GM19351 (cell line): ENCODE measurements at regions not wholly inside any gene's neighbourhood (a gene's known extent, or its start where the extent isn't known, plus 50 kb on each side); places are given as distances from the start of the nearest gene placed in this dataset.
"Not testable (repeated sequence)": the region's sequence is repeated elsewhere in the genome, so short reads cannot be mapped to it uniquely, and the experiment has no call there.

Experiments
- ATAC-seq: cut with Tn5 transposase; IDR thresholded peaks from one replicate; pipeline ENCODE4 v1.9.1; 2021; ENCODE audit warnings: mild to moderate bottlenecking, moderate library complexity; ENCODE audit not compliant: unreplicated experiment

DNA sequence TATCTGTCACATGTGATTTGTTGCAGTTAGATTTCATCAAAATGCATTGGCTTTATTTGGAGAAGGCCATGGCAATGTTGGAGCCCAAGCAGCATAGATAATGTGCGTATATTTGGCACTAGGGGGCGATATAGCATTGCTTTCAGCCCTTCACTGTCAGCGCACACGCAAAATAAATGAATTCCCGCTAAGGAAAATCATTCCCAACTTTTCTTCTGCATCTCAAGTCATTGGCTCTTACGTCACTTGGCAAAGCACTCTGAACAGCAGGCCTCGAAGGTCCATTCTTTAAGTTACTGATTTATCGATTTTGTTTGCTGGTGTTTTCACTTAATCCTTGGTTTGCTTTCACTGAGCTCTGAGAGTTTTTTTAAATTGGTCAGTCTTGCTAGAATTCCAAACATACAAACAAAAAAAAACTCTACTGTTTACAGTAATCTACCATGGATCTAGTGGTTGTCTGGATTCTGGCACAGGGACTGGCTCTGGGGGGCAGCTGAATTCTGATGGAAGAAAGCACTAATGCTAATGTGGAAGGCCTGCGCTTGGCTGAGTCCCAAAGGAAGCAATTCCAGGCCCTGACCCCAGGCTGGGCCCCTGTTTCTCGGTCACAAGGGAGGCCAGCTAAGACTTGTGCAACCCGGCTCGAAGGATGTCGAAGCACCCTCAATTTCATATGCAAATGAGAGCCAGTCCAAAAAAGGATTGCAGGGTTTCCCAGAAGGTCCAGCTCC is 97.7 kb upstream of the IPO5 start:
- ATAC-seq: peak; percentile 39

DNA sequence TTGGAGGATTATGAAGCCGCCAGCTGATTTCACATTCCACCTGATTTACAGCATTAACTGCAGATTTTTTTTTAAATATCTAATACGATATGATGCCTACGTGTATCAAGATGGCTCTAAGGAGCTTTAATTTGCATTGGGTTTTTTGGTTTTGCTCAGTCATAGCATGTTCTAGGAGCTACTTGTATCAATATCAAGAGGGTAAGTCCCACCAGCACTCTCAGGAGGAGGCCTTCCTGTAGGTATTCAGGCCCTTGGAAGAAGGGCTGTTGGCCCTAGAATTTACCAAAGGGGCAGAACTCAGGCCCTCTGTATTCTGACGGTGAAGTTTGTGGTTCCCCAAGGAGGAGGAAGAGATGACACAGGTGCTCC is 97.2 kb upstream of the IPO5 start:
- peak; percentile 57 for ATAC-seq

DNA sequence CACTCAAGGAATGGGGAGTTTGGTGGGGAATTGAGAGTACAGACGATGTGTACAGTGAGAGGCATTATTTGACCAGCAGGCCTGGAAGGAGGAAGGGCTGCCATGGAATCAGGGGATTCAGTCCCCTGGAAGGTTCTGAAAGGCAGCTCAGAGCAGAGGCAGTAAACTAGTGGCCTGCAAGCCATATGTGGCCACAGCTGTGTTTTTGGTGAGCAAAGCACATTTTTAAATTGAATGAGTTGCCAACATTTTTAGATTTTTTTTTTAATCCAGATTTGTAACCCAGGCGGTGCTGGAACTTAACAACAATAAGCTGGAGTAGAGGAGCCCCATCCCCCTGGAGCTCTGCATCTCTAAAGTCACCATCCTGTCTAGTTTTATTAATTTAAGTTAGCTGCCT is 95.3 kb upstream of the IPO5 start:
- no peak for ATAC-seq

DNA sequence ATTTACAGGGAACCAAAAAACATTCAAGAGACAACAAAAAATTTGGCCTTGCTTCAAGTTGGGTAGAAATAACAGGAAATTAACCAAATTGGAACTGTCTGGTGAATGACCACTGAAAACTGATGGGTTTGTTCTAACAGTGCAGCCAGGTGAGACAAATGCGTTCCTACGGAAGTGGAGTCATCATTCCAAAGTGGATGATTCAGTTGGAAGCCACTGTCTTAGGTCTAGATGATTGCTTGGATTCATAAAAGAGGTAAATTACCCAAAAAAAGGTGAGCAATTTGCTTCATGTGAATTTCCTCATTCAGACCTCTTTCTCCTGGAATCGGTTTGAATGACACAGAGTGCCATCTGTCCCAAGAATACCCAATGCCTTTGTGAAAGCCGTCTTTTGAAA is 87.1 kb upstream of the IPO5 start:
- ATAC-seq: no peak

DNA sequence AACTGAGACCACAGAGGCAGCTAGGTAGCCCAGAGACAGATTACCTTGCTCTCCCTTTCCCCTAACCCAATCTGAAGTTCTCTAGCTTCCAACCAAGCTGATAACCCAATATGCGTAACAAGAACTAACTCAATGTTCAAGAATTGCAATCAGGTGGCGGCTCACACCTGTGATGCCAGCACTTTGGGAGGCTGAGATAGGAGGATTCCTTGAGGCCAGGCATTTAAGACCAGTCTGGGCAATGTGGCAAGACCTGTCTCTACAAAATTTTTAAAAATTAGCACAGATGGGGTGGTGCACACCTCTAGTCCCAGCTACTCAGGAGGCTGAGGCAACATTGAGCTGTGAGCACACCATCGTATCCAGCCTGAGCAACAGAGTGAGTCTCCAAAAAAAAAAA is 86.7 kb upstream of the IPO5 start:
- ATAC-seq: no peak

DNA sequence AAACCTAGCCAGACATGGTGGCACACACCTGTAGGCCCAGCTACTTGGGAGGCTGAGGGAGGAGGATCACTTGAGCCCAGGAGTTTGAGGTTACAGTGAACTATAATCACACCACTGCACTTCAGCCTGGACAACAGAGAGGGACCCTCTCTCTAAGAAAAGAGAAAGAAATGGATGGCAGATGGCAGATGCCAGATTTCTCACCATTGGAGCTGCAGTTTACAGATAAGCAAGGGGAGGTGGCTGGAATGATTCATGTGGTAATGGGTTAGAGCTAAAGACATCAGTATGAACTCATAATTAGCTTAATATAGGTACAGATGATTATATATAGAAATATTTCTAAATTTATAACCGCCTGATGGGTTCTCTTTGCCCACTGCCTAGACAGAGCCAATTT is 80.1 kb upstream of the IPO5 start:
- no peak for ATAC-seq

DNA sequence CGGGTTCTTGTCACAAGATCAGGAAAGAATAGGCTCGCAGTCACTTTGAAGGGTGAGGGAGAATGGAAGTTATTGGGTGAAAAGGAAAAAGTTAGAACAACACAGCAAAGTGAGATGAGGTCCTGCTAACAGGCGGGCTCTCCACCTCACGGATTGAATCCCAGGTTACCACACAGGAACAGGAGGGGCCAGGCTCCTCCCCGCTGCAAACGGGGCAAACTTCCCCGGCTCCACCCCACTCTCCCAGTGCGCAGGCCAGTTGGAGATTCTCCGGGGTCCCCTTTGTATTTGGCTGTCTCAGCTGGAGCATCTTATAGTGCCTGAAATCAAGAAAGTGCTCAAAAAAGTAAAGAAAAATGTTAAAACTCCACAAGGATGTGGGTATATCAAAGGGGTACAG is 78.3 kb upstream of the IPO5 start:
- ATAC-seq: no peak

DNA sequence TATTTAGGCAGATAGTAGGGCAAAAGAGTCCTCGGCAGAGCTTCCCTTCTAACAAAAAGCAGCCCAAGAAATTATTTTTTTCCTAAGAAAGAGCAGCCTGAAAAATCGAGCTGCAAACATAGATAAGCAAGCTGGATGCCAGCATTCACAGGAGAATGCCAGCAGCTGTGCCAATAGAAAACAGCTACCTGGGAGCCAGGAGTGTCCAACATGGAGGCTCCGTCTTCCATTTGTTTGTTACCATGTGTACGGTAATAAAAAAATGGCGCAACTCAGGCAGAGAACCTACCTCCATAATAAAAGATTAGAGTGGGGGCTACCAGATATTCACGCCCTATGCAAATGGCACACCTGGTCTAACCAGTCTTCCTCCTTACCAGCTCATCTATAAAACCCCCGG is 77.6 kb upstream of the IPO5 start:
- no peak for ATAC-seq

DNA sequence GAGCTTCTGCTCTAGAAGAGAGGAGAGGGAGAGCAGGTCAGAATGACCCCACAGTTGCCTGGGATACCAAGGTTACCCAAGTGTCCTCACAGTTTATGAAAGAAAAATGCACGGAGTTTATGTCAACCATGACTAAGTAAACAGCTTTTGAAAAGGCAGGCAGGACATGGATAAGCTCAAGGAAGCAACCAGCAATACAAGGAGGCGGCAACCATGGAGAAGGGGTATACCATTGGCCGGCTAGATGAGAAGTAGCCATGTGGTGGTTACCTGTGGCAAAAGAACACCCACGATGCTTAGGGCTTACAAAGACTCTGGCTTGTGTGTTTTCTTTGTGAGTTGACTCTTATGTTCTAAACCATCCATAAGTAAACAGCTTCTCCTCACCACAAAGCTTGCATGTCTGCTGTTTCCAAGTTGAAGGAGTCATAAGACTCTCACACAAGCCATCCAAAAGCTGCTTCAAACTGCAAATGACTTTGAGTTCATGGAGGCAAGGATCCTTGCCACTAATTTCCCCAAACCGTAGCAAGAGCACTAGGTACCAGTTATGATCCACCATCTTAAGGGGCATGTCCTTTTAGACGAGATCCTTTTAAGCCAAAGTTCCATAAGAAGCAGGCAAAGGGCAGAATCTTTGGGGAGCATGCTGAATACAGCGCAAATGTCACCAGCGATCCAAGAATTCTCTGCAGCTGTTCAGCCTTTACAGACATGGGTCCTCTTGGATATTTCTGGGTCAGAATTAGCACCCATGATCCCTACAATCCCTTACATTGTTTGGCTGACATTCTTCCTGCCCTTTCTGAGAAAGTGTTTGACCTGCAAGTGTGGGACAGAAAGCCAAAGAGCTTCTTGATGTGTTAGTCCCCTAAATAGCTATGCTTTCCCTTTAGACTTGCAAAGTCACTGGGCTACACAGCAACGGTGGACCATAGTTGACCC is 74.8 kb upstream of the IPO5 start:
- ATAC-seq: no peak

DNA sequence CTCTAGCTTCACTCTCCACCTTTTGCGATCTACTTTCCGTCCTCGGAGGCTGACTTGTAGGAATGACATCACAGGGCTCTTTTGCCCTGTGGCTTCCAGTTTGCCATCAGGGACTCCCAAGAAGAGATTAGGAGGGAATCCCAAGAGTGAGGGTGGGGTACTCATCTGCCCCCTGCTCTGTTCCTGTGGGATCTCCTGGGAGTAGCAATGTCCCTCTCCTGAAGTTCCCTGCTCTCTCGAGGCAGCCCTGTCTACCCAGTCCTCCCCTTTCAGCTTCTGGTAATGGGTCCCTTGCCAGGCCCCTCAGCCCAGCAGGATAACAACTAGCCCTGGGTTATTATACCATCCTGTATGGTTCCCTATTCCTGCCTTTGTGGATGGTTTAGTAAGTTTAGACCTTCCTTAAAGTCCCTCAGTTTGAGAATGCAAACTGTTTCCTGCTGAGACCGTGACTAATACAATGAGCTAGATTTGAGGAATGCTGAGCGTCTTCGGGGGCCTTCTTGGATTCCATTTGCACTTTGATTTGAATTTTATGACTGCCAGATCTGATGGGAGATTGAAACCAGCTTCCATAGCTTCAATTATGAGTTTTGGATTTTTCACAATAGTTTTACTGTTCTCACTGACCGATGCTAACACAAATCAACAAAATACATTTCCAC is 73.7 kb upstream of the IPO5 start:
- ATAC-seq: no peak

DNA sequence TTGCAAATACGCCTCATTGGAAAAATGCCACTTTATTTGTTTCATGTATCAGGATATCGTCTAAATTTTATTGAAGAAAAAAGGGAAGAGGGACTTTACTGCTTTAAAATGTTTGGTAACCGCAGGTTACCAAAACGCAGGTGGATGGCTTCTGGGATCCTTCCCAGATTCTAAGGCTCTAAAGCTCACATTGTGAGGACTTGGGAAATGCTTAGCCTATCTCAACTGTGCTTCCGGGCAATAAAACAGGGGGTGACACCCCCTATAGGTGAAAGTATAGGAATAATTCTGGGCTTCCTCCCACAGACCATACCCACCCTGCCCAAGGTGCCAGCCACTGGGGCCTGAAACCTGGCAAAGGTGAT is 73.2 kb upstream of the IPO5 start:
- ATAC-seq: no peak

DNA sequence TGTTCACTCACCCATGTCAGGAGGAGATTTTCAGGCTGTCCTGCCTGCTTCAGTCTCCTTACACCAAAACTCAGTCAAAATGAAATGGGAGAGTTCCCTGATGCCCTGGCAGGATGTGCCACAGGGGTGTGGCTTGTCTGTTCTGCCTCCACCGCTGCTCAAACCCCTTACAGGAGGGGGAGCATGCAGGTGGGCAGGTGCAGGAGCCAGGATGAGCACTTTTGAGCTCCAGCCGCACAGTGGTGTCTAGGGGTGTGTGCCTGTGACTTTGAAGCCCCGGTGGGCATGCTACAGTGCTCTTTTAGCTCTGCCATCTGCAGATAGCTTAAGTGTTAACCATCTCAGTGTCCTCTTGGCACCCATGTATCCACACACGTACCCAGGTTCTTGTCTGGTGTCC is 71.9 kb upstream of the IPO5 start:
- ATAC-seq: no peak

DNA sequence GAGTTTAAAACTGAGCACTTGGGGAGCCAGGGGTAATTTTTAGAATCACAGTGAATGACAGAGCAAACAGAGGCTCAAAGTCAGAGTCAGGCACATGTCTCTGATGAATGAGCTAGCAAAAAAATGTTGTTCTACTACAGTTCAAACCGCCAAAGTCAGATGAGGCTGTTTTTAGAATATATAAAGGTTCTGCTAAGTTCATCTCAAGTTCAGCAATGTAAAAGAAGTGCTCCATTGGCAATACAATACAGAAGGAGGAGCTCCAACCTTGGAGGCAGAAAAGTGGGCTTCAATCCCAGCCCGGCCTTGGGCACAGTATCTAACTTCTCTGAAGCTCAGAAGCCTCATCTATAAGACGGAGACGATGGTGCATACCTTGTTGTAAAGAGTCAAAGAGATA is 70.1 kb upstream of the IPO5 start:
- no peak for ATAC-seq

DNA sequence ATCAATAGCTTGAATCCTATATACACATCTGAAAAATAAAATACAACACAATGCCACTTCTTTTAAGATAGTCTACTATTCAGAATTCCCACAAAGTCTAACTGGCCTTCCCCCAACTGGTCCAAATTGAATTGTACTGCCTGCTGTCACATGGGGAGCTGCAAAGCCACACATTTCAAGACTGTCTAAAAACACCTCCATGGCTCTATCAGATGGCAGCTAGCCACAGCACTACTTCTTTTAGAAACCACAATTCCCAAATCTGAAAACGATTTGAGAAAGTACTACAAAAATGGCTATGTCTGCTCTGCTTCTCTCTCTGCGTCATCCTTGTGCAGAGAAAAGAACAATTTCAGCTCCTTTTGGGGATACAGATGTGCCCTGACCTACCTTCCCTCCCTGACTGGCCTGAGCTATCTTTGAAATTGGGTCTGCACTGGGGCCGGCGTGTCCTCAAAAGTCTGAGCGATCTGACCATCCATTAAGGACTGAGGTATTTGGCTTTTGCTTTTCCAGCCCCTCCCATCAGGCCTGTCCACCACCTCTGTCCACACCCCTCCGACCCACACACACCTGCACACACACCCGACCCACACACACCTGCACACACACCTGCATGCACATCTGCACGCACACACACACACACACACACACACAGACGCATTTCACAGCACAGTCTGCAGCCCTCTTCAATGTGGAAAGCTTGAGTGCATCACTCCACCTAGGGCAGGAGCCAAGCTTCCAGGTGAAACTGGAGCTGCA is 68.6 kb upstream of the IPO5 start:
- no peak for ATAC-seq

DNA sequence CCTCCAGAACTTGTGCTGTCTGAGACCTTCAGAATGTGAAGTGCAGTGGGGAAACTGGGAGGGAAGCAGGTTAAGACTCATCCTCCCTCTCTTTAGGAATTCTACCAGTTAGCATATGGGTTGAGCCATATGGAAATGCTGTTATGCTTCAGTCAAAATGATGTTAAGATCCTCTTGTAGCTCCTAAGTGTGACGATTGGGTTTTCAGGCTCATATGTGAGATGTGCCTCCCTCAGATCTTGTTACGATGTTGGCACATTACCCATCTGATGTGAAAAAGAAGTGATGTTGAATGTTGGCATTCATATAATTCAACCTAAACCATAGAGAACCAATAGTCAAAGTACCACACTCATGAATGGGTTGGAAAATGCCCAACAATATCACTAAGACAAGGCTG is 67.8 kb upstream of the IPO5 start:
- ATAC-seq: no peak

DNA sequence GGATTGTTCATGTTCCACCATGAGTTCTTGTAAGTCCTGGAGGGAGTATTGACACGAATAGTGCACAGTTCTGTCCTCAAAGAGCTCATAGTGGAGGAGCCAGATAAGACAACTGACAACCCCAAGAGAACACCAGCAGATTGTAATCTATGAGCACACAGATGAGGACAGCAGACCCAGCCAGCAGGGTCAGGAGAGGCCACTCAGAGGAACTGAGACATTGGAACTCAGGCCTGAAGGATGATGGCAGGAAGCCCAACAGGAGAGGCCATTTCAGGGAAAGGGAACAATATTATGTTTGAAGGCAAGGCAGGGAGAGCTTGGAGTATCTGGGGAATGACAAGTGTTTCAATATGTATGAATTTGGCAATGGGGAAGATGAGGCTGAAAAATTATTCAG is 63.7 kb upstream of the IPO5 start:
- ATAC-seq: no peak

DNA sequence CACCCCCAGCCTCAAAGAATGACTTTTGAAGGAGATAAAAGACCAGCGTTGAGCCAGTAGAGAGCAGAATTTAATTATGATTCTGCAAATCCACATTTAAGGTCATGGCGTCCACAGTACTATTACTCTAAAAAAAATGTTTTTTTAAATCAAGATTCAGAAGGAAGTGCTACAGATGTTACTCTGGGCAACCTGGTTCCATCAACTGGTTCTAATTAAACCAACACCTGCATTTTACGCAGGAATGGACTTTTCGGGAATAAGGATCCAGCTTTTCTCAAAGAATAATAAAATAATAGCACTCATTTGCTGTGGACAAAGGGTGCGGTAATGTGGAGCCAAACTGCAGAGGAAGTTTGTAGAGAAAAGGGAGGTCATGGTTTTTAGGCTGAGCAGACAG is 62.9 kb upstream of the IPO5 start:
- no peak for ATAC-seq

DNA sequence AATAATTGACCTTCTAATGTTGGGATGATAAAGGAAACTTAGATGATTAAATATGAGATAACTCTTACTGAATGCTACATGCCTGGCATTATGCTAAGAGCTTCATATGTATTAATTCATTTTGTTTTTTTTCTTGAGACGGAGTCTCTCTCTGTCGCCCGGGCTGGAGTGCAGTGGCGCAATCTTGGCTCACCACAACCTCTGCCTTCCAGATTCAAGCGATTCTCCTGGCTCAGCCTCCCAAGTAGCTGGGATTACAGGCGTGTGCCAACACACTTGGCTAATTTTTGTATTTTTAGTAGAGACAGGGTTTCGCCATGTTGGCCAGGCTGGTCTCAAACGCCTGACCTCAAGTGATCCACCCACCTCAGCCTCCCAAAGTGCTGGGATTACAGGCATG is 61.5 kb upstream of the IPO5 start:
- ATAC-seq: not testable (repeated sequence)

DNA sequence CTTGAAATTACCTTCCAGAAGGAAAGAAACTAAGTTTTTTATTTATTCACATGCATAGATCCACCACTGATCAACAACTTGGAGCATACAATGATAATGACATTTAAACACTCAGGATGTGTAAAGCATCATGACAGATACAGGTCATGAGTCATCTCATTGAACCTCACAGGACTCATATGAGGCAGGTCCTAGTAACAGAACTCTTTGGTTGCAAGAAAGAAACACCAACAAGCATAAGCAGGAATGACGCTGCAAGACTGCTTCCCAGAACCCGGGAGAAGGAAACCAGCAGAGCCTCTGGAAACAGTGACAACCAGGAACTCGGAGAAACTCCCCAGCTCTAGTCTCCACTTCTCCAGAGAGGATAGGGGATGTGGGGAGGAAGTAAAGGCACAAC is 60.8 kb upstream of the IPO5 start:
- ATAC-seq: no peak

DNA sequence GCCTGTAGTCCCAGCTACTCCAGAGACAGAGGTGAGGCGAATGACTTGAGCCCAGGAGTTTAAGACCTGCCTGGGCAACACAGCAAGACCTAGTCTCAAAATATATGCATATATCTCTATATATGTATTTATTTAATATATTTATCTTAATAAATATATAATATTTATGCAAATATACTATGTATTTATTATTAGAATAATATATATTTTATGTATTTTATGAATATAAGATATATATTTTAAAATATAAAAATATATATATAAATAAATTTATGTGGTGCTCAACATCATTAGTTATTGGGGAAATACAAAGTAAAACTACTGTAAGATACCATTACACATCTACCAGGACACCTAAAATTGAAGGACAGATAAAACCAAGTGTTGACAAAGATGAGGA is 58.1 kb upstream of the IPO5 start:
- ATAC-seq: no peak

DNA sequence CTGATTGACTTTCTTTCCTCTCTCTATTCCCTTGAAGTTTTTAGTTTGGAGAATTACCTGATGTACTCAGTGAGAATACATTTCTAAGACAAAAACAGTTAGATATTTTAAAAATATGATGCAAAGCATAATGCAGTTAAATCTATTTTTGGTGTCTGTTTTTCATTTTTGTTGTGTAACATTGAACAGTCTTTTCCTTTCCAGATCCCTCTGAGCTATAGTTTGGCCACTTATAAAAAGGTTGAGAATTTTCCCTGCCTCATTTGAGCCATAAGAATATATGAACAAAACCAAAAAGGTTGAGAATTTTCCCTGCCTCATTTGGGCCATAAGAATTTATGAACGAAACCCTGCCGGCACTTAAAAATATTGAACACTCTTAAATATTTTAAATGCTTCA is 57.0 kb upstream of the IPO5 start:
- no peak for ATAC-seq
